Umbilical cord (tissue), 1 donor: ENCODE measurements at regions not wholly inside any gene's neighbourhood (a gene's known extent, or its start where the extent isn't known, plus 50 kb on each side); places are given as distances from the start of the nearest gene placed in this dataset.
"Not testable (repeated sequence)": the region's sequence is repeated elsewhere in the genome, so short reads cannot be mapped to it uniquely, and the experiment has no call there.

Experiments
- DNase-seq: peaks from one replicate; pipeline ENCODE4 v3.0.0-alpha.2; 2015; ENCODE audit warnings: low spot score

DNA sequence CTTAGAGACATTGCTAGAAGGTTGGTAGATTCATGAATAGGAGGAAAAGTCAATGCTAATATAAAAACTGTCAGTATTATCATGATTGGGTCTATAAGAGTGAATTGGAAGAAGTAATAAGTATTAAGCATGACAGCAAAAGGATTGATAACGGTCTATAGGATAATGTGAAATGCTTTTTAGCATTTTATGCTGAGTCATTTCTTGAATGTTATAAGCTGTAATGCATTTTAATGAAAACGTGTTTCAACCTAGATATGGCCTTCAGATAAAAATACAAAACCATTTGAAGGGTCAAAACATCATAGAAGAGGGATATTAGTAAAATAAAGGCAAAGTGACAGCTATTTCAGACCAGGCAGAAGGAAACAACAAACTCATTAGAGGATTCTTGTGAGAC lies 353.5 kb downstream of the SH2D1A start:
- no peak for DNase-seq

DNA sequence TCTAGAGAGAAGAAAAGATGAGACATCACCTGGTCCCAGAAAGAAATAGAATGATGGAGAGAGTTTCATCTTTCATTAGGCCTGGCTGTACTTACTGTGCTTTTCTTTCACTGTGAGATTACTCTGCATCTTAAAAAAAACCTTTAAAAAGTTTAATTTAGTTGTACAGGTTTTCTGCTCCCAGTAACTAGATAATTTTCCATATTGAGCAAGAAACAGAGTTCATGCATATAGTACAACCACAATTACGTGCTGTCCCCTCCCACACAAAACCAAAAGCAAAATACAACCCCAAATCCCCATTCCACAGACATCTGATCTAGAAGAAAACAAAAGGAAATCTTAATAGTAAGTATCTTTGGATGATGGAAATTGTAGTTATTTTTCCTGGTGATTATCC lies 371.2 kb downstream of the SH2D1A start:
- no peak for DNase-seq

DNA sequence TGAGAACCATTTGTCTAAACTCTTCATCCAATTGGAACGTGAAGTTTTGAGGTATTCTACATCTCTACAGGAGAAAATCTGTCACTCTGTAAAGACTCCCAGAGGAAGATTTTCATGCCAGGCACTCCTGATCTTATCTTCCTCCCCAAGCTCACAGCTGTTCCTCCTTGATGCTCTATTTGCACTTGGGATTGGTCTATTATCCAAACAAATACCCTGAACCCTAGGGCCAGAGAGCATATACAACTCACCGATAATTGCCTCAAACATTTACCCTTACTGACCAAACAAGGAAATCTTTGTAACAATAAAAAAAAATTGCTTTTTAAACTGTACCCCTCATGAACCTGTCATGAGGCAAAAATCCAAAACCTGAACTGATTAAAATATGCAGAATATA lies 372.7 kb downstream of the SH2D1A start:
- DNase-seq = no peak

DNA sequence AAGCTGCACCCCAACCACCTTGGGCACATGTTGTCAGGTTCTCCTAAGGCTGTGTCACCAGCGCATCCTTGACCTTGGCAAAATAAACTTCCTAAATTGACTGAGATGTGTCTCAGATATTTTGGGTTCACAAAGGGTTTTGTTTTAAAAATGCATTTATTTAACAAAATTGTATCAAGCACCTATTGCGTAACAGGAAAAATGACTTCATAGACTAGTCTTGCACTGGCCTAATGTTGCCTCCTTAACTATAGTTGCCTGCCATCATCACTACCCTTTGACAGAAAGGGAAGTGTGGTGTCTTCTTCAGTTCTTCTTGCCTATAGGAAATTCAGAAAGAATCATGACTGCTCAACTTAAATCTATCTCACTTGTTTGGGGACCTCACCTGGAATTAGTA lies 374.2 kb downstream of the SH2D1A start:
- no peak for DNase-seq

DNA sequence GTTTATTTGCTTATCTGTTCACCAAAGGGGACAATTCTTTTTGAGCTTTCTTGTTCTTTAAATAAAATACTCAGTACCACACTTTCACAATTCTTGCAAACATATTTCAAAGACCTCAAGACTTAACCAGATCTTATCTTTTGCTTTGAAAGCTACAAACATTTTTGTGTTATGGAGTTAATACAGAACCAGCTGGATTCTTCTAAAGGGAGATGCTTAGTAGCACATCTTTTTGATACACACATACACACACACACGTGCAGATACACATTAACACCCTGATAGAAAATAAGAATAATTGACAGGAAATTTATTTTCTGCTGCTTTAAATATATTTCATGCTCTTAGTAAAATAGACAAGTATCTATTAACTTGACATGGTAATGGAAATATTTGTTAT lies 379.1 kb downstream of the SH2D1A start:
- peak; percentile 19 for DNase-seq

DNA sequence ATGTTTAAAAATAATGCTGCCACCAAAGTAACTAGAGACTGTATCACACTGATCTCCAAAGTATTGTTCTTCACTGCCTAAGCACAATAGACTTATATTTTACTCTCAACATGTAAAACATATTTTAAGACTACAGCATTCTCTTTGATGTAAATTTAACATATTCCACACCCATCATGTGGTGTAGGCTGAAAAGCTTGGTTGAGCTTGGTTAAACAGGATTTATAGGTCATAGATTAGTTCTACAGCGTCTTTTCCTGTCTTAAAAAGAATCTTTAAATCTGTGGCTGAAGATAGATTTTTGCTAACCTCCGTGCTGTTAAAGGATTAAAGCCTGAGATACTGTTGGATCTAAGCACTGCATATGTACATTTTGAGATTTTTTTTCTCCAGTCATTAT lies 379.9 kb downstream of the SH2D1A start:
- peak; percentile 54 for DNase-seq

DNA sequence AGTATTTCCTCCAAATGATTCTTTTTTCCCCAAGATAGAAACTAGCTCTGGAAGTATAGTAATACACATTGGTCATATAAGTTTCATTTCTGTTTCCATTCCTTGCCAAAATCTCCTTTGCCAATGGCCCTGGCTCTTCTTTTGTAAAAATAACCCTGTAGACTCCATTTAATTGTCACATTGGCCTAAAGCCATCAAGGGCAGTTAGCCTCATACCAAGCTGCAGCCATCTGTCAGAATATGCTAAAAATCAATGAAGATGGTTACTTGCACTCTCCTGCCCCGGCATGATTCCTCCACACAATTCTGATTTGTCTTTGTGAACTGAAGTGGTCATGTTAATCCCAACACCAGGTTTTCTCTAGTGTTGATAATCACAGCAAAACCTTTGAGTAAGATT lies 380.5 kb downstream of the SH2D1A start:
- DNase-seq = no peak

DNA sequence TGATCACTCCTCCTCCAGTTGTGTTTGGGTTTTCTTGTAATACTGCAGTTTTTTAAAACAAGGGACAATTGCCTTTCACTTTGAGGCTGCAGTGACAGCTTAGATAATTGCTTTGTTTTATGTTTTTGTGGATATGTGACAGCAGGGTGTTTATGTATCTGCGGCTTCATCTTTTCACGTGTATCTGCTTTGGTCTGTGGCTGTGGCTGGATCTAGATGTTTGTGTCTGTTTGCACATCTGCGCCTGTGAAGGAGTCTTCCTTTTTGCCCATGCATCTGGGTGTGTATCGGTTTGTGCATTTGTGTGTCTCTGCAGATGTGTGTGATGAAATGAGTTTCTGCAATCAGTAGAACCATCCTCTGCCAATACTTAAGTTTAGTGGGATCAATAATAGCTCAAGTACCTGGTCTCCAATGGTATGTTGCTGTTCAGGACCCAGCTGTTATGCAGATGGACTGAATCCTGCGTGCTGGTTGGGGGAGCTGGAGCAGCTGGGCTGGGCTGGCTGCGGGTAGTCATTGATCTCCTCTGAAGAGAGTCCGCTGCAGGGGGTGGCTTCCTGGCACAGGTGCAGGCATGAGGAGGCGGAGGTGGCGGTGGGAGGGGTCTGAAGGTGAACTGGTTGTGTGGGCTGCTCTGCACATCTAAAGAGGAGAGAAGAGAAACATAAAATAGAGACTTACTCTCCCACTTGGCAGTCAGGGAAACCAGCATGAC lies 390.3 kb downstream of the SH2D1A start:
- DNase-seq = no peak

DNA sequence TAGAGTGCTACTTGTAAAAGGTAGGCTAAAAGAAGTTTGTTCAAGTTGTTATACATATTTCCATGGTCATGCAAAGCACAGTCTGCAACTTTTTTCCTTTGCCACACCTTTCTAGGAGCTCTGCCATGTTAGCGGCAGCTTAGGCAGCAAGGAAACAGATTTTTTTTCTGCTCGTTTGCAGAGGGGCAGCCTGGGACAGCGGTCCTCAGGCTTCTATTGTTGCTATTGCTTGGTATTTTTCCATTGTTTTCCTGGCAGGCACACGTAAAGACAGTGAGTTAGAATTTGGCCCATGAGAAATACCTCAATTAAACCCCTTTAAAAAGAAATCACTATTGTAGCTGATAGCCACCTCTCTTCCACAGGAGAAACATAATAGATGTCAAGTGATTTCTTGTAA lies 391.4 kb downstream of the SH2D1A start:
- DNase-seq = no peak

DNA sequence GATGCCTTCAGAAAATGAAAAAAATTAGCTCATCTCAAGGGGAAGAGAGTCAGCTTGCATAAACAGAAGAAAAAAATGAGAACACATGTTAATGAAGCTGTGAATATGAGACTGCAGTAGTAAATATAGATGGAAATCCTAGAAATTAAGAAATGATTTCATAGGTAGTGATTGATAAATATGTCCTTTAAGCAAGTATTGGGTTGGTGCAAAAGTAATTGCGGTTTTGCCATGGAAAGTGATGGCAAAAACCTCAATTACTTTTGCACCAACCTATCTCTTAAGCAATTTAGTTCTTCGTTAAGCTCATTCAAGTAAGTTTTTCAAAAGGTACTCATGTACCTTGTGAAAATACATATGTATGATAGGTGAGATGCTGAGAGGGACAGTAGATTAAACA lies 400.9 kb downstream of the SH2D1A start:
- no peak for DNase-seq

DNA sequence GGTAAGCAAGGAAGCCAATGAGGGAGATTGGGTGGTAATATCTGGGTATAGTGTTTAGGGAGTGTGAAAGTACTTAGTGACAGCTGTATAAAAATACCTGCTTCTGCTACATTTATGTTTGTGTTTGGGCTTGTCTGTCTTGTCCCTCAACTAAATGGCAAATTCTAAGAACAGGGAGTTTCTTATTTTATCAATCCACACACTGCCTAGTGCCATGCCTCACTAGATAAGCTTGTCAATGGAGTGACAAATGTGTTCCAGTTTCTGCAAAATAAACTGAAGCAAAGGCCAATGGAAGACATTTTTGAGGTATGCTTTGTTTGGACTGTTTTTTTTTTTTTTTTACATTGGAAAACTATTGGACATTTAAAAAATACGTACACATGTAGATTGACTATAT lies 418.0 kb downstream of the SH2D1A start:
- no peak for DNase-seq

DNA sequence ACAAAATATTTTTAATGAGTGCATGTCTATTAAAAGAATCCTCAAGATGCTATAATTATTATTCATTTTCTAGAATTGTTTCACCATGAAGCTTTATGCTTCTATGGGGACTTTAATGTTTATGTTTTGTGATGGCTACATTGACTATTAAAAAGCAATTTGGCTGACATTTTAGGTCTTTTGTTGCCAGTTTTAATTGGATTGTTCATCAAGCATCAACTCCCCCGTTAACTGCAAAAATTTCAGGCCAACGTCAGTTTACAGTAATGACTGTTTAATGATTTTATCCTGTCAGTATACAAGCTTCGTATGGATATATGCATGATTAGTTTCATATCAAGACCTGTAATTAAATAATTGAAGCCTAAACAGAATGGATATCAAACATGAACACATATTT lies 422.8 kb downstream of the SH2D1A start:
- no peak for DNase-seq

DNA sequence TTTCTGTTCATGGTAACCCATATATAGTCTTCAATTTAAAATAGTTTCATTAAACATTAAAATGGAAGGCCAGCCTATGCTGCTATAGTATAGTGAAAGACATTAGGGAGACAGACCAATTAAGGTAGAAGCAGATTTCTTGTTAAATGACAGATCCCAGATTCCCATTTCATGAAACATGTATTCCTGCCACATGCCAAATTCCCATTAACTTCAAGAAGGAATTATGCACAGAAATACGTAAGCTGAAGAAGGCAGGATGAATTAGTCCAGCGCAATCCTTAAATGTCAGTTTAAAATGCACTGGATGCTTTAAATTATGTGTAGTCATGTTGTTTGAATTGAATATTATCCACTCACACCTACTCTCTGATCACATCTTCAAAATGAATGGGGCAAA lies 424.9 kb downstream of the SH2D1A start:
- no peak for DNase-seq

DNA sequence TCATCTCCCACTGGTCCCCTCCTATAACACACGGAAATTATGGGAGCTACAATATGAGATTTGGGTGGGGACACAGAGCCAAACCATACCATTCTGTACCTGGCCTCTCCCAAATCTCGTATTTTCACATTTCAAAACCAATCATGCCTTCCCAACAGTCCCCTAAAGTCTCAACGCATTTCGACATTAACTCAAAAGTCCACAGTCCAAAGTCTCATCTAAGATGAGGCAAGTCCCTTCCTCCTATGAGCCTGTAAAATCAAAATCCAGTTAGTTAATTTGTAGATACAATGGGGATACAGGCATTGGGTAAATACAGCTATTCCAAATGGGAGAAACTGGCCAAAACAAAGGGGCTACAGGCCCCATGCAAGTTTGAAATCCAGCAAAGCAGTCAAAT lies 441.9 kb downstream of the SH2D1A start:
- DNase-seq = not testable (repeated sequence)

DNA sequence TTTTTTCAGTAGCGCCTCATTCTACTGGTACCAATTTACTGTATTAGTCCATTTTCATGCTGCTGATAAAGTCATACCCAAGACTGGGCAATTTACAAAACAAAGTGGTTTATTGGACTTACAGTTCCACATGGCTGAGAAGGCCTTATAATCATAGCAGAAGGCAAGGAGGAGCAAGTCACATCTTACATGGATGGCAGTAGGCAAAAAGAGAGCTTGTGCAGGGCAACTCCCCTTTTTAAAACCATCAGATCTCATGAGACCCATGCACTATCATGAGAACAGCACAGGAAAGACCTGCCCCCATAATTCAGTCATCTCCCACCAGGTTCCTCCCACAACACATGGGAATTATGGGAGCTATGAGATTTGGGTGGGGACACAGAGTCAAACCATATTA lies 443.5 kb downstream of the SH2D1A start:
- DNase-seq = not testable (repeated sequence)

DNA sequence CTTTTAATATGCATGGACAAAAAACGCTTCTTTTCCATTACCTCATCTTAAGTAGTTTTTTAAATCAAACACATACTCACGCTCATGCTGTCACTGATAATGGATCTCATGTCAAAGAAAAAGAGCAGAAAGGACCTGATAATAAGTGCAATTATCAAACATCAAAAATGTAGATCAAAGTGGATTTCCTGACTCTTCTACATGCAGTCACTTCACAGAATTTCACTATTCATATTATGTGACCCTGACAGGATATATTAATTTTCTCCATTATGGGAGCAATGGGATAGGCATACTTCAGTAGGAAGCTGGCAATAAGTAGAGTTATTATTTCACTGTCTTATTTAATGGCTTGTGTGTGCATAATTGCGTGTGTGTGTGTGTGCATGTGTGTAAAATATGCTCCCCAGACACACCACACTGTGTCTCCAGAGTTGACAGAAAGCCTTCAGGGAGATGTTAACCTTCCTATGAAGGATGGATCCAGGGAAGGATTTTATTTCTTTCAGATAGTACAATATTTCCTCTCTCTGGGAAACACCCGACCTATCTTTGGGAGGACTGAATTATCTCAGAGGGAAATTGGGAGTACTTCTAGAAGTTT lies 445.2 kb downstream of the SH2D1A start:
- DNase-seq = no peak

DNA sequence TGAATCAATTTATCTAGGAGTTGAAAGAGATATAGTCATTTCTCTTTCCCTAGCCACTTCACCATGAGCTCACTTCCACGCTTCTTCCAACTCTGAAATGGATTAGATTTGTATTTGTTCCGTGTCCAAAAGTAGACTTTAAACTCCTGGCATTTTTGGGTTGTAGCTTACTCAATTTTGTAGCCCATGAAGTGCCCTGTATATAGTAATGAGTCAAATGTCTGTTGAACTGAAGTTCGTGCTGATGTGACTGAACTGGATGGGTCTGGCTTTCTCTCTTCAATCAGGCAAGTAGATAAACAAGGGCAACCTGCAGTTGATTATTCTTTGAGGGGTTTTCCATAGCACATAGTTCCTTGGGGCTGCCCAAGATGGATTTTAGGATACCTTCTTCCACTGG lies 450.6 kb downstream of the SH2D1A start:
- no peak for DNase-seq

DNA sequence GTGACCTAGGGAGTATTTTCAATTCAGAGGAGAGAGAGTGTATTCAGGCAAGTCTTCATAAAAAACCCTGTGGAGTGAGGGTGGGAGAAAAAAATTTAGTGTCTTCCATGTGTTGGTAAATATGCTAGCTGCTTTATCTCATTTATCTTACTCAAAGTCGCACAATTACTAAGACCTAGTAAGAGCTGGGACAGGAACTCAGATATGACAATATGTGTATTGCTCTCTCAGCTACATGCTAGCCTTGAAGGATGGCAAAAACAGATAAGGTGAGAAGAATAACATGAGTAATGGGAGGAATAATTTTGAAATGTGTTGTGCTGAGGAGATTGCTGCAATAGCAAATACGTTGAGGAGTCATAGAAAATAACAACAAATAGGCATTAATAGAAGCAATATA lies 458.6 kb downstream of the SH2D1A start:
- no peak for DNase-seq

DNA sequence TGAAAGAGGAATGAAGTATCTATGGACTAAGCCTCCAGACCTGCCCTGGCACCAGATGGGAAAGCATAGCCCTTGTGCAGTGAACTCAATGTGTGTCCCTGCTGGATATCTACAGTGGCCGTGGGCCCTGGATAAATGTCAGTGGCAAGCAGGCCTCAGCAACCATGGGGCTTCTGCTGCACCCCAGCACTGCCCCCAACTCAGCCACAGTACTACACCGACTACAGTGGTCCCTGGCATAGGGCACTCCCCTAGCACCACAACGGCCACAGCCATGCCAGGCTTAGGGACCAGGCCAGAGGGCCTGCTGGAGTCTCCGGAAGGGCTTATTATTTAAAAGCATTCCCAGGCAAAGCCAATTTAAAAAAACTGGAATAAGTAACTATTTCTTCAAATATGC lies 459.1 kb downstream of the SH2D1A start:
- DNase-seq = no peak

DNA sequence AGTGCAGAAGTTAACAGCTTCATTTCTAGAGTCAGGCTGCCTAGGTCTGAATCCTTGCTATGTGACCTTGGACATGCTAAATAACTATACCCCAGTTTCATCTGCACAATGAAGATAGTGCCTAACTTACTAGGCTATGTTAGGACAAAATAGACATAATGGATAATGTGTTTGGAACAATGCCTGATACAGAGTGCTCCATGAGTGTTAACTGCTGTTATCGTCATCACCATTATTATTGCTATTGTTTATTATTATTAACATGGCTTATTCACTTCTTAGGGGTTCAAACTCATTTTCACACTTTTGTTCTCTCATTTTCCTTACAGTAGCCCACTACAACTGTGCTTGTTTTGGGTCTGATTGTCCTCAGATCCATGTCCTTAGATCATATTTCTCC lies 467.7 kb downstream of the SH2D1A start:
- no peak for DNase-seq

DNA sequence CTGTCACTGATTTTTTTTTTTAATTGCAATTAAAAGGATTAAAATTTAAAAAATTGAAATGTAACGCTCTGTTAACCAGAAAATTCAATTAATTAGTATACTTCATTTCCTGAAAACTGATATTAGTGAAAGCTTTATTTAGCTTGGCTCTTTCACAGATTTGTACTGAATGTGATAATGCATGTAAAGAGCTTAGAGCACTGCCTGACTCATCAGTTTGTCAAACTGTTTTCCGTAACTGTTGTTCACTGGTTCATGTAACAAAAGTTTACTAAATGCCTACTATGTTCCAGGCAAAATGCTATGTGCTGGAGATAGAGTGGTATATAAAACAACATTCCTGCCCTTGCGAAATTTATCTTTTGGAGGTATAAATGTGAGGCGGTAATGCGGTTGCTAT lies 471.7 kb downstream of the SH2D1A start:
- DNase-seq = no peak

DNA sequence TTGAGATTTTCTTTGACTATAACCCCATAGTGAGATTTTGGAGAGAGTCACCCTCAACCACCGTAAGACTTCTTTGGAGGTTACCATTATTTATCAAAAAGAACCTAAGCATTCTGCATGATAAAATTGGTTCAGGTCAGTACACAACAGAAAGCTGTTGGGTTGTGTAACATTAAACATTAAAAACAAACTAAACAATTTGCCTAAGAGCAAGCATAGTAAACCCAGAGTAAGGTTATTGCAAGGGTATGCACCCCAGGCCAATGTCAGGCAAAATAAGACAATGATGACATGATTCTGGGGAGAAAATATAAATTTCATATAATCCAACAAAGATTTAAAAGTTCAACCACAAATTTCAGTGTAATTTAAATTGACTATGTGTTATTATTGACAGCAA lies 472.4 kb downstream of the SH2D1A start:
- no peak for DNase-seq

DNA sequence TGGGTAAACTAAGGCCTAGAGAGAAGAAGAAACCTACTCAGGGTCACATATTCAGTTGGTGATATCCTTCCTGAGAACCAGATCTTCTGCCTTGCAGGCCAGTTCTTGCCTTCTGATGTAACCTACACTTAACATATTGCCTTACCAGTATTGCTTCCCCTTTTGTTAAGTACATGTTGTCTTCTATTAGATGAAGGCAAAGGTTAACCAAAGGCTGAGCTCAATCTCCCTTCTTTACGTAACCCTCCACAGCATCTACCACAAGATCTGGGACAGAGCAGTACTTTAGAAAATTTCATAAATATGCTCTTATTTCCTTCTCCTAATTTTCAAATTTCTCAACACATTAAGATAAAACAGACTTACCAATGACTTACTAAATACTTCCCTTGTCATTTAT lies 474.4 kb downstream of the SH2D1A start:
- no peak for DNase-seq
